A549 (cell line): ENCODE measurements at regions not wholly inside any gene's neighbourhood (a gene's known extent, or its start where the extent isn't known, plus 50 kb on each side); places are given as distances from the start of the nearest gene placed in this dataset.
"Not testable (repeated sequence)": the region's sequence is repeated elsewhere in the genome, so short reads cannot be mapped to it uniquely, and the experiment has no call there.

Experiments
- ATAC-seq, 2 experiments: fragments of 200-7000 bp in 1 of 2; fragments of >200 bp in 1 of 2; cut with Nextera tagmentation in 1 of 2; cut with Tn5 transposase in 1 of 2; 3 replicates each; pipeline versions ENCODE4 v1.8.0 to v1.9.1; 2018 to 2020; ENCODE audit warnings: mild to moderate bottlenecking in 1 of 2, moderate library complexity in 1 of 2
- CTCF ChIA-PET: fragments of 300-600 bp; sonication (Branson Sonifier 250); formaldehyde crosslinking; extraction: SDS; loops from one replicate; lab custom pipeline; 2021; ENCODE audit warnings: antibody characterized with exemption, inconsistent platforms; lab: Yijun Ruan, JAX
- POLR2A ChIA-PET: fragments of 350-600 bp; formaldehyde crosslinking; extraction: SDS; loops from one replicate; lab custom pipeline; 2021; ENCODE audit warnings: antibody characterized with exemption, inconsistent platforms; lab: Yijun Ruan, JAX
- DNase-seq, 2 experiments: peaks; one replicate each; pipeline versions ENCODE4 v3.0.0 to v3.0.0-alpha.2; 2011 to 2016; ENCODE audit warnings: low read depth in 1 of 2, low spot score in 1 of 2
- FAIRE-seq: peaks from 2 replicates; lab custom pipeline; 2011; peaks lifted over from hg19 to GRCh38; lab: Jason Lieb, UNC
- H3K27ac ChIP-seq, 2 experiments: fragments of >200 bp; sonication (Bioruptor Twin); formaldehyde crosslinking; 3 replicates each; pipeline ENCODE4 v1.5.1; 2016 to 2017
- H3K4me1 ChIP-seq: fragments of >200 bp; sonication (Bioruptor Twin); formaldehyde crosslinking; 3 replicates; pipeline ENCODE4 v1.6.1; 2016
- H3K4me2 ChIP-seq: fragments of >200 bp; sonication (Bioruptor Twin); formaldehyde crosslinking; 3 replicates; pipeline ENCODE4 v1.6.1; 2016
- H3K4me3 ChIP-seq: fragments of >200 bp; sonication (Bioruptor Twin); formaldehyde crosslinking; 3 replicates; pipeline ENCODE4 v1.5.1; 2016
- H3K9me3 ChIP-seq: fragments of >200 bp; sonication (Bioruptor Twin); formaldehyde crosslinking; 3 replicates; pipeline ENCODE4 v1.6.1; 2016
- ATOH8 ChIP-seq: fragments of 250-450 bp; sonication (Bioruptor Pico); IDR thresholded peaks from 2 replicates; pipeline ENCODE4 v1.5.0; 2020; ENCODE audit warnings: low read depth, mild to moderate bottlenecking, moderate library complexity
- BCL3 ChIP-seq: fragments of >200 bp; sonication (Bioruptor Twin); formaldehyde crosslinking; IDR thresholded peaks from 3 replicates; pipeline ENCODE4 v1.6.1; 2016
- CBX2 ChIP-seq: fragments of 200-600 bp; sonication (generic); IDR thresholded peaks from 2 replicates; pipeline ENCODE4 v1.6.1; 2016; ENCODE audit warnings: low read depth, mild to moderate bottlenecking, borderline replicate concordance
- CBX8 ChIP-seq: fragments of 200-600 bp; sonication (generic); IDR thresholded peaks from 2 replicates; pipeline ENCODE4 v1.6.1; 2016
- CHD2 ChIP-seq: fragments of 150-350 bp; IDR thresholded peaks from 2 replicates; pipeline ENCODE4 v1.6.1; 2014; ENCODE audit warnings: low read length; ENCODE audit not compliant: partially characterized antibody
- E2F6 ChIP-seq: IDR thresholded peaks from 2 replicates; pipeline ENCODE4 v1.6.1; 2012; ENCODE audit warnings: low read depth, borderline replicate concordance
- EHF ChIP-seq: fragments of 250-450 bp; sonication (Bioruptor Pico); IDR thresholded peaks from 2 replicates; pipeline ENCODE4 v1.5.0; 2020; ENCODE audit warnings: mild to moderate bottlenecking
- FOSB ChIP-seq: fragments of 250-450 bp; sonication (Bioruptor Pico); IDR thresholded peaks from 2 replicates; pipeline ENCODE4 v1.5.0; 2020; ENCODE audit warnings: mild to moderate bottlenecking, moderate library complexity
- FOSL2 ChIP-seq, 2 experiments: fragments of 450-650 bp in 1 of 2; fragments of >200 bp in 1 of 2; sonication (Bioruptor Twin) in 1 of 2; formaldehyde crosslinking; IDR thresholded peaks; 2 replicates each; pipeline versions ENCODE4 v1.5.0 to v1.6.1; 2016 to 2020; ENCODE audit warnings: mild to moderate bottlenecking in 1 of 2, moderate library complexity in 1 of 2
- HDAC2 ChIP-seq: fragments of 200-600 bp; sonication (generic); IDR thresholded peaks from 2 replicates; pipeline ENCODE4 v1.6.1; 2016
- HES2 ChIP-seq: fragments of >200 bp; sonication (Bioruptor Twin); formaldehyde crosslinking; IDR thresholded peaks from 2 replicates; pipeline ENCODE4 v1.6.1; 2016
- HOXA7 ChIP-seq: fragments of 250-450 bp; sonication (Bioruptor Pico); IDR thresholded peaks from 2 replicates; pipeline ENCODE4 v1.5.0; 2020; ENCODE audit warnings: mild to moderate bottlenecking, moderate library complexity
- HOXB13 ChIP-seq: fragments of 250-450 bp; sonication (Bioruptor Pico); IDR thresholded peaks from 2 replicates; pipeline ENCODE4 v1.5.0; 2020; ENCODE audit warnings: low read depth, mild to moderate bottlenecking, moderate library complexity
- HOXB5 ChIP-seq: fragments of 250-450 bp; sonication (Bioruptor Pico); IDR thresholded peaks from 2 replicates; pipeline ENCODE4 v1.5.0; 2020; ENCODE audit warnings: mild to moderate bottlenecking, moderate library complexity
- JUN ChIP-seq, 2 experiments: fragments of >200 bp; sonication (Bioruptor Twin); formaldehyde crosslinking; IDR thresholded peaks; 2 replicates in 1 of 2; 3 replicates in 1 of 2; pipeline ENCODE4 v1.6.1; 2016 to 2017
- KDM1A ChIP-seq: fragments of 200-600 bp; sonication (generic); IDR thresholded peaks from 2 replicates; pipeline ENCODE4 v1.6.1; 2016; ENCODE audit warnings: low read depth, mild to moderate bottlenecking
- KDM5A ChIP-seq: fragments of 200-600 bp; sonication (generic); IDR thresholded peaks from 2 replicates; pipeline ENCODE4 v1.6.1; 2016; ENCODE audit warnings: antibody characterized with exemption, mild to moderate bottlenecking
- MAFK ChIP-seq: fragments of 450-650 bp; IDR thresholded peaks from 2 replicates; pipeline ENCODE4 v1.6.1; 2014; ENCODE audit not compliant: partially characterized antibody
- MAZ ChIP-seq: fragments of 150-350 bp; IDR thresholded peaks from 2 replicates; pipeline ENCODE4 v1.6.1; 2014; ENCODE audit warnings: antibody characterized with exemption, low read depth, low read length, borderline replicate concordance
- NFE2L2 ChIP-seq: fragments of 150-350 bp; conservative IDR thresholded peaks from 2 replicates; pipeline ENCODE4 v1.6.1; 2014; ENCODE audit warnings: low read length
- NR3C1 ChIP-seq: fragments of >200 bp; sonication (Bioruptor Twin); formaldehyde crosslinking; IDR thresholded peaks from 3 replicates; pipeline ENCODE4 v1.6.1; 2017
- PBX3 ChIP-seq: IDR thresholded peaks from 2 replicates; pipeline ENCODE4 v1.6.1; 2012
- PHF8 ChIP-seq: fragments of 200-600 bp; sonication (generic); IDR thresholded peaks from 2 replicates; pipeline ENCODE4 v1.6.1; 2016; ENCODE audit warnings: low read depth, mild to moderate bottlenecking, antibody characterized with exemption, moderate library complexity, borderline replicate concordance
- POLR2AphosphoS2 ChIP-seq: conservative IDR thresholded peaks from 2 replicates; pipeline ENCODE4 v1.6.1; 2012; ENCODE audit warnings: low read length, improper control_type of control experiment, inconsistent platforms
- RFX5 ChIP-seq: fragments of 450-650 bp; IDR thresholded peaks from 2 replicates; pipeline ENCODE4 v1.7.1; 2014; ENCODE audit warnings: antibody characterized with exemption, mild to moderate bottlenecking, moderate library complexity
- TFCP2L1 ChIP-seq: fragments of 250-450 bp; sonication (Bioruptor Pico); IDR thresholded peaks from 2 replicates; pipeline ENCODE4 v1.5.0; 2021; ENCODE audit warnings: mild to moderate bottlenecking
- TP53 ChIP-seq: fragments of 250-450 bp; sonication (Bioruptor Pico); IDR thresholded peaks from 2 replicates; pipeline ENCODE4 v1.5.0; 2021; ENCODE audit warnings: mild to moderate bottlenecking, moderate library complexity
- USF2 ChIP-seq: fragments of 450-650 bp; IDR thresholded peaks from 2 replicates; pipeline ENCODE4 v1.6.1; 2014; ENCODE audit warnings: antibody characterized with exemption
- ZC3H11A ChIP-seq: fragments of 450-650 bp; IDR thresholded peaks from 2 replicates; pipeline ENCODE4 v1.6.1; 2014; ENCODE audit warnings: antibody characterized with exemption, mild to moderate bottlenecking
- WGBS: methylation state at CpG from one replicate; pipeline ENCODE4 v1.1.6; 2017; ENCODE audit errors: missing lambda C conversion rate; 5-methylcytosine and 5-hydroxymethylcytosine counted together

GRCh38 chrX:56125946-56126345 lies 106.2 kb upstream of the KLF8 start:
- ChIA-PET CTCF (no interaction called here), POLR2A (no interaction called here)
- Histone ChIP-seq H3K27ac (no peak overlapping the region), H3K4me1 (peaks cover 9% of the 10 kb centered on the region; the same call in 1 of the 3 replicates), H3K4me2 (no peak overlapping the region), H3K9me3 (no peaks in the 10 kb centered on the region), H3K4me3 (no peak overlapping the region)
- no peak for TF ChIP-seq HDAC2
- no peak for TF ChIP-seq NR3C1
- TF ChIP-seq CBX2, result no peak
- no peak for TF ChIP-seq EHF
- no peak for TF ChIP-seq TP53 (CRISPR knock-in tag)
- TF ChIP-seq CHD2, result no peak
- TF ChIP-seq MAFK, result peak; percentile 38
- ATAC-seq (no peak), FAIRE-seq (no peak), DNase-seq (no peak)
- 18% methylated on average over 1 of the region's 1 CpG for WGBS

GRCh38 chrX:56130031-56130430 lies 102.1 kb upstream of the KLF8 start:
- ChIA-PET POLR2A (no interaction called here), CTCF (no interaction called here)
- Histone ChIP-seq H3K4me1 (peaks cover 11% of the 10 kb centered on the region; the same call in 1 of the 3 replicates), H3K9me3 (no peaks in the 10 kb centered on the region), H3K4me2 (peak overlapping the region; percentile 31; the same call in 2 of the 3 replicates), H3K4me3 (no peak overlapping the region), H3K27ac (peak overlapping the region in 1 of 2 experiments; percentile 51; a peak in 1 of 6 replicates)
- ATAC-seq (no peak), FAIRE-seq (no peak), DNase-seq (no peak)
- 41% methylated on average over 3 of the region's 3 CpGs for WGBS
- TF ChIP-seq BCL3 (no peak), ATOH8 (CRISPR knock-in tag) (no peak), KDM1A (no peak), HES2 (no peak), HOXB13 (CRISPR knock-in tag) (no peak), E2F6 (no peak), FOSL2 (IDR thresholded peaks at IDR 0.05) (no peak), FOSL2 (CRISPR knock-in tag; IDR thresholded peaks at IDR 0.05) (no peak), JUN (IDR thresholded peaks at IDR 0.05) (no peak), MAFK (no peak), HOXB5 (CRISPR knock-in tag) (no peak)

GRCh38 chrX:56130436-56130835 lies 101.7 kb upstream of the KLF8 start:
- no peak for TF ChIP-seq TP53 (CRISPR knock-in tag)
- no peak for TF ChIP-seq HOXA7
- TF ChIP-seq FOSL2 (IDR thresholded peaks at IDR 0.05), result no peak
- TF ChIP-seq FOSL2 (CRISPR knock-in tag; IDR thresholded peaks at IDR 0.05), result no peak
- TF ChIP-seq POLR2AphosphoS2, result no peak
- TF ChIP-seq HDAC2, result no peak
- TF ChIP-seq HOXB13 (CRISPR knock-in tag), result no peak
- no peak for TF ChIP-seq CBX8
- no peak for TF ChIP-seq NFE2L2
- no peak for TF ChIP-seq ZC3H11A
- TF ChIP-seq KDM5A, result no peak
- no peak for TF ChIP-seq MAZ
- TF ChIP-seq RFX5, result no peak
- TF ChIP-seq USF2, result no peak
- no peak for TF ChIP-seq PBX3
- TF ChIP-seq PHF8, result no peak
- no peak for TF ChIP-seq FOSB (CRISPR knock-in tag)
- TF ChIP-seq TFCP2L1 (CRISPR knock-in tag), result no peak
- TF ChIP-seq, all 56 proteins: peak for 0
- FAIRE-seq, result no peak
- ChIA-PET POLR2A (no interaction called here), CTCF (no interaction called here)
- Histone ChIP-seq H3K9me3 (no peaks in the 10 kb centered on the region), H3K4me2 (peak overlapping the region; percentile 31), H3K4me3 (no peak overlapping the region), H3K27ac (peak overlapping the region in 1 of 2 experiments; percentile 51; a peak in 1 of 6 replicates), H3K4me1 (peaks cover 11% of the 10 kb centered on the region; the same call in 1 of the 3 replicates)
- no peak for ATAC-seq
- DNase-seq, result peak in 1 of 2 experiments; percentile 20
- 4% methylated on average over 3 of the region's 3 CpGs for WGBS

GRCh38 chrX:56164135-56164534 lies 68.0 kb upstream of the KLF8 start:
- DNase-seq, H3K9me3 ChIP-seq, H3K4me3 ChIP-seq, ATAC-seq, H3K27ac ChIP-seq, CTCF ChIA-PET, H3K4me1 ChIP-seq, POLR2A ChIA-PET, H3K4me2 ChIP-seq: not testable (repeated sequence)
- peak; percentile 100 for FAIRE-seq
- no CpG with 5 or more reads among the region's 1 CpG for WGBS
